ENCODE measurements at regions not wholly inside any gene's neighbourhood (a gene's known extent, or its start where the extent isn't known, plus 50 kb on each side); places are given as distances from the start of the nearest gene placed in this dataset.

GRCh38 chr10:121165276-121165675 lies 314.1 kb downstream of the WDR11 start:
- peak; percentile 46 to 57 for DNase-seq (ENCODE audit: low read depth in 1 of 2, low spot score in 2 of 2)
- Histone ChIP-seq H3K9me3 (replicated peaks) (peaks cover 8% of the 10 kb centered on the region; the same call in 1 of the 2 replicates), H3K4me3 (no peak overlapping the region), H3K4me1 (replicated peaks) (peaks cover 7% of the 10 kb centered on the region), H3K27me3 (replicated peaks) (no peaks in the 10 kb centered on the region), H3K36me3 (no peaks in the 10 kb centered on the region), H3K27ac (peak overlapping the region; percentile 54)

GRCh38 chr10:121167534-121168243 lies 316.5 kb downstream of the WDR11 start:
- DNase-seq (ENCODE audit: low read depth in 1 of 2, low spot score in 2 of 2), result no peak
- H3K36me3 ChIP-seq, result no peaks in the 10 kb centered on the region
- H3K27me3 ChIP-seq (replicated peaks), result no peaks in the 10 kb centered on the region
- no peak overlapping the region for H3K4me3 ChIP-seq
- H3K9me3 ChIP-seq (replicated peaks), result peaks cover 8% of the 10 kb centered on the region; the same call in 1 of the 2 replicates
- H3K27ac ChIP-seq, result no peak overlapping the region
- peaks cover 7% of the 10 kb centered on the region for H3K4me1 ChIP-seq (replicated peaks)

DNA sequence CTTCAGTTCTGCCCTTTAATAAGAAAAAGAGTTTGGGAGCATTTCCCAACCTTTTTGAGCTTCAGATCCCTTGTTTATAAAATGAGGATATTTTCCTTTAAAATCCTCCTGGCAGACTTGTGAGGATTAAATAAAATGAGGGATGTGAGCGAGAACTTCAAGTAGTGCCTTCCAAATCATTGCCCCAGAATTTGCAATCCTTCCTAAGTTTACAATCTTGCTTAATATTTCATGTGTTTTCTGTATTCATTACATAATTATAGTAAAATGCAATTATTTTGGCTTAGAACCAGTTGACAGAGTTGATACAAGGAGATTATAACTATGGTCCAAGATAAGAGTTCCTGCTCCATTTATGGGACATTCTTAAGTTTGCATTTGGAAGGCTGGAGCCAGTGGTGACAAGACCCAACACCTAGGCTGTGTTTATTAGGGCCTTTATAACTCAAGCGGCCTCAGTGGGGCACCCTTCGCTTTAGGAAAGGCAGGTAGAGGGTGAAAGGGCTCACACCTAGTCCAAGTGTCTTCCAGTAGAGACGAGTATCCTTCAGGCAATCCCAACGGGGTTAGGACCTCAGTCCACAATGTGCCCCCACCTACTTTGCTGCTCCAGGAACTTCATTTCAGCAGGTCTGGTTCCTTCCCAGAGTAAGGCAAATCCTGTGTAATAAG lies 317.5 kb downstream of the WDR11 start:
- H3K27me3 ChIP-seq (replicated peaks), result no peaks in the 10 kb centered on the region
- peaks cover 7% of the 10 kb centered on the region for H3K4me1 ChIP-seq (replicated peaks)

DNA sequence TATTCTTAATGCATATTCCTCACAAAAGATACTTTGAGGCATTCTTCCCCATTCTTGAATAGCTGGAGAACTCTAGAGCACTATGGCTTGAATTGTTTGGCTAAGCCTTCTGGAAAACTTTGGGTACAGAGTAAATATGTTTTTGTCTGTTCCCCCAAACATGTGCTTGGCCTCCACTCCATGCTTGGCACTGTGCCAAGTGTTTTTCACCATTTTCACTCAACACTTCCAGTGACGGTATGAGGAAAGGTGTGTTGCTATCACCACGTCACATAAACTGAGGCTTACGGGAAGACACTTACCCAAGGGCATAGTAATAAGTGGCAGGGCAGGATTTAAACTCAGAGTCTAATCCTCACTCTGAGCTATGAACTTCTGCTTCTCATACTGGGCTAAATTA lies 318.2 kb downstream of the WDR11 start:
- Histone ChIP-seq H3K27ac (no peak overlapping the region), H3K4me1 (replicated peaks) (peaks cover 7% of the 10 kb centered on the region), H3K4me3 (no peak overlapping the region), H3K9me3 (replicated peaks) (peaks cover 3% of the 10 kb centered on the region; the same call in 1 of the 2 replicates), H3K27me3 (replicated peaks) (no peaks in the 10 kb centered on the region), H3K36me3 (no peaks in the 10 kb centered on the region)
- no peak for DNase-seq (ENCODE audit: low read depth in 1 of 2, low spot score in 2 of 2)

More for the DNA sequence above, 317.5 kb downstream of the WDR11 start:
- peaks cover 5% of the 10 kb centered on the region; the same call in 1 of the 2 replicates for H3K9me3 ChIP-seq (replicated peaks)
- H3K36me3 ChIP-seq, result no peaks in the 10 kb centered on the region
- no peak overlapping the region for H3K27ac ChIP-seq
- no peak for DNase-seq (ENCODE audit: low read depth in 1 of 2, low spot score in 2 of 2)
- no peak overlapping the region for H3K4me3 ChIP-seq

- no peak for DNase-seq (ENCODE audit: low read depth in 1 of 2, low spot score in 2 of 2)
These were observed 320.9 kb downstream of the WDR11 start for GRCh38 chr10:121171825-121172787.

DNA sequence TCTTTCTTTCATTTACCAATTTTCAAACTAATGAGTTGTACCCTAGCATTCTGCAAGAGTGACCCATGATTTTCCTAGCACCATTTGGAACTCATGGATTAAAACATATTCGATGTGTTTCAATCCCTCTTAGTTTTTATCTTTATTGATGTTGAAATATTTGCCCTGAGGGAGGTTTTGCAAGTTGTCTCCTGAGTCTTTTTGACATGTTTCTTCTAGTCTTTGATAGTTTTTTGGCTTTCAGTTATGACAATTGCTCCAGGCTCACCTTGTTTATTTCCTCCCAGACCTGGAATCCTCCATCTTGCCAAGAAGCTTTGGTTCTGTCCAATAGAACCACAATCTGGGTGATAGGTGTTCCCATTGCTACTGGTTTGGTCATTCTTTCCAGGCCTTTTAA lies 327.8 kb downstream of the WDR11 start:
- Histone ChIP-seq H3K27me3 (replicated peaks) (no peaks in the 10 kb centered on the region), H3K36me3 (no peaks in the 10 kb centered on the region), H3K9me3 (replicated peaks) (0 out of 2 replicates have a peak, but pooled peaks cover 4% of the 10 kb centered on the region), H3K4me1 (replicated peaks) (no peaks in the 10 kb centered on the region), H3K27ac (no peak overlapping the region), H3K4me3 (no peak overlapping the region)
- DNase-seq (ENCODE audit: low read depth in 1 of 2, low spot score in 2 of 2), result no peak

More at GRCh38 chr10:121171825-121172787, 320.9 kb downstream of the WDR11 start:
- Histone ChIP-seq H3K4me3 (no peak overlapping the region), H3K27ac (no peak overlapping the region), H3K36me3 (no peaks in the 10 kb centered on the region), H3K4me1 (replicated peaks) (no peaks in the 10 kb centered on the region), H3K27me3 (replicated peaks) (no peaks in the 10 kb centered on the region), H3K9me3 (replicated peaks) (0 out of 2 replicates have a peak, but pooled peaks cover 4% of the 10 kb centered on the region)

GRCh38 chr10:121182219-121182618 lies 331.1 kb downstream of the WDR11 start:
- no peak overlapping the region for H3K4me3 ChIP-seq
- no peaks in the 10 kb centered on the region for H3K27me3 ChIP-seq (replicated peaks)
- DNase-seq (ENCODE audit: low read depth in 1 of 2, low spot score in 2 of 2), result no peak
- 0 out of 2 replicates have a peak, but pooled peaks cover 4% of the 10 kb centered on the region for H3K9me3 ChIP-seq (replicated peaks)
- H3K4me1 ChIP-seq (replicated peaks), result no peaks in the 10 kb centered on the region
- no peaks in the 10 kb centered on the region for H3K36me3 ChIP-seq
- no peak overlapping the region for H3K27ac ChIP-seq

GRCh38 chr10:121183236-121183635 lies 332.1 kb downstream of the WDR11 start:
- H3K27ac ChIP-seq, result no peak overlapping the region
- H3K4me3 ChIP-seq, result no peak overlapping the region
- DNase-seq (ENCODE audit: low read depth in 1 of 2, low spot score in 2 of 2), result no peak
- 0 out of 2 replicates have a peak, but pooled peaks cover 4% of the 10 kb centered on the region for H3K9me3 ChIP-seq (replicated peaks)
- no peaks in the 10 kb centered on the region for H3K4me1 ChIP-seq (replicated peaks)
- H3K27me3 ChIP-seq (replicated peaks), result no peaks in the 10 kb centered on the region
- H3K36me3 ChIP-seq, result no peaks in the 10 kb centered on the region

GRCh38 chr10:121183707-121184106 lies 332.5 kb downstream of the WDR11 start:
- no peak overlapping the region for H3K4me3 ChIP-seq
- no peaks in the 10 kb centered on the region for H3K27me3 ChIP-seq (replicated peaks)
- H3K9me3 ChIP-seq (replicated peaks), result 0 out of 2 replicates have a peak, but pooled peaks cover 4% of the 10 kb centered on the region
- no peaks in the 10 kb centered on the region for H3K4me1 ChIP-seq (replicated peaks)
- H3K27ac ChIP-seq, result no peak overlapping the region
- H3K36me3 ChIP-seq, result no peaks in the 10 kb centered on the region
- DNase-seq (ENCODE audit: low read depth in 1 of 2, low spot score in 2 of 2), result no peak

DNA sequence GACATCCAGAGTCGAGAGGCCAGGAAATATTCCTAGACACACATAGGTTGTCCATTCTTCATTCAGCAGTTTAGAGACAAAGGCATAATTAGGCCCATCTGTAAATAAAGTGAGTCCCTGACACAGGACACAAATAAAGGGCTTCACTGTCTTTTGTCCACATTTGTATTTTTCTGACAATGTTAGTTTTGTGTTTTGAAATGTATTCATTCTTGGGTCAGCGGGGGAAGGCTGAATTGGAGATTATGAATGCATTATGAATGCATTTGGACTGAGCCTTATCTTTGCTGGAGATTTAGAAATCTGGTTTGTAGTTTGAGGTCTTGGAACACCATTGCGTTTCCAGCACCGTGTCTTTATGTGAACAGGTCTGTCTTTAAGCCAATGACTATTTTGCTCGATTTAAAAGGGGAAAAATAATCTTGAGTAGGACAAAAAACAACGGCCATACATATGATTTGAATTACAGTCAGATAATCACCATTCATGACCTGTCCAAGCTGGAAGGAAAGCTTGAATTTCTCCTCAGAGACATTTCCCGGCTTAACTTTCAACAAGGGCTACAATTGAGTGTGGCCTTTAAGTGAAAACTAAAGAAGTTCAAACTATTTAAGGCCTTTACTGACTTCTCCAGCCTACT lies 334.8 kb downstream of the WDR11 start:
- DNase-seq (ENCODE audit: low read depth in 1 of 2, low spot score in 2 of 2), result no peak
- Histone ChIP-seq H3K4me1 (replicated peaks) (no peaks in the 10 kb centered on the region), H3K9me3 (replicated peaks) (0 out of 2 replicates have a peak, but pooled peaks cover 4% of the 10 kb centered on the region), H3K27ac (no peak overlapping the region), H3K27me3 (replicated peaks) (no peaks in the 10 kb centered on the region), H3K36me3 (no peaks in the 10 kb centered on the region), H3K4me3 (no peak overlapping the region)

DNA sequence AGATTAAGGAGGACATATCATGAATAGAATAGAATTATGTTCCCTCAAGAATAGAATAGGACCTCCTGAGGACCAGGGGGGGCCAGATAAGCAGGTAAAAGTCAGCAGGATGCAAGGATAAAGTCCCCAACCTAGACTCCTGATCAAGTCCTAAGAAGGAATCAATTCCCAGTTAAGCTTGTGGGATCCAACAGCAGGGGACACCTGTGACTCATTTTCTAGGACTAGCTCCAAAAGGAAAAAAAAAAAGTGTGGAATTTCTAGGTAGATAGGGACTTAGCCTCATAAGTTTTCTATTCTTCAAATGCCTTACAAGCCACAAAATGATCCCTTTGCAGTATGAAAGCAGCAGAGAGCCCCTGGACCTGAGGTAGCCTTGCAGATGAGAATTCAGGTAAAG lies 336.2 kb downstream of the WDR11 start:
- no peak overlapping the region for H3K27ac ChIP-seq
- no peaks in the 10 kb centered on the region for H3K4me1 ChIP-seq (replicated peaks)
- no peak for DNase-seq (ENCODE audit: low read depth in 1 of 2, low spot score in 2 of 2)
- 0 out of 2 replicates have a peak, but pooled peaks cover 4% of the 10 kb centered on the region for H3K9me3 ChIP-seq (replicated peaks)
- H3K36me3 ChIP-seq, result no peaks in the 10 kb centered on the region
- no peak overlapping the region for H3K4me3 ChIP-seq
- no peaks in the 10 kb centered on the region for H3K27me3 ChIP-seq (replicated peaks)

- Histone ChIP-seq H3K9me3 (replicated peaks) (0 out of 2 replicates have a peak, but pooled peaks cover 4% of the 10 kb centered on the region), H3K27ac (no peak overlapping the region), H3K4me3 (no peak overlapping the region), H3K4me1 (replicated peaks) (no peaks in the 10 kb centered on the region), H3K27me3 (replicated peaks) (no peaks in the 10 kb centered on the region), H3K36me3 (no peaks in the 10 kb centered on the region)
- no peak for DNase-seq (ENCODE audit: low read depth in 1 of 2, low spot score in 2 of 2)
These were observed 336.8 kb downstream of the WDR11 start for GRCh38 chr10:121188005-121188404.

DNA sequence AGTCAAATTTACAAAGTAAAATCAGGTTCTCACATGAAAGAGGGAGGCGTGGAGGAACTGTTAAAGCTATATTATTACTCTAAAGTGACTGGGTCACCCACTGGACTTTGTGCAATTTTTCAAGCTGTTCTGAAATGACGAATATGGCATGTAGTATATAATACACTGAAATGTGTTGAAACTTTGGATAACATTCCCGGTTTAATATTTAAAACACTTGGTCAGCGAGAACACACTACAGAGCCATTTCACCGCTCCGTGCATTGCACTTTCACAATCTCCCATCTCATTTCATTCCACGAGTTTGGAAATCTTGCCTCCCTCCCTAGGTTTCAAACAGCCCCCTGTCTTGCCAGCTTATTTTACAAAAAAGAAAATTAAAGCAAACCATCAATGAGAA lies 337.9 kb downstream of the WDR11 start:
- DNase-seq (ENCODE audit: low read depth in 1 of 2, low spot score in 2 of 2), result no peak
- no peak overlapping the region for H3K27ac ChIP-seq
- no peak overlapping the region for H3K4me3 ChIP-seq
- 0 out of 2 replicates have a peak, but pooled peaks cover 4% of the 10 kb centered on the region for H3K9me3 ChIP-seq (replicated peaks)
- no peaks in the 10 kb centered on the region for H3K27me3 ChIP-seq (replicated peaks)
- no peaks in the 10 kb centered on the region for H3K36me3 ChIP-seq
- H3K4me1 ChIP-seq (replicated peaks), result no peaks in the 10 kb centered on the region

Data from SJSA1 (cell line).